ENCODE measurements at regions not wholly inside any gene's neighbourhood (a gene's known extent, or its start where the extent isn't known, plus 50 kb on each side); places are given as distances from the start of the nearest gene placed in this dataset.

DNA sequence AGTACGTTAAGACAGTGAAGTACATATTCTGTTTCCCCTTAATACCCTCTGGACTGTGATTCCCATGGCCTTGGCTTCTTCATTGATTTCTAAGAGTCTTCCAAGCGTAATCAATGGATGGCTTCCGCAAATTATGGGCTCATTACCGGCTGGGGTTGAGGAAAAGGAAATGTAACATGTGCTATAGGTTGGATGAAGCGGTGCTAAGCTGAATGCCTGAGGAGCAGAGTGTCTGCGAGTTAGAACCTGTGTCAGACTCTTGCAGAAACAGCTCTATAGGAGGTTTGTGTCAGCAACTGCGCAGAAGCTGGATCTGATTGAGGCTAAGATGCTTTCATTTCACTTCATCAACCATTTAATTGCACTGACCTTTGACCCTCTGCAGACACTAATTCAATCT lies 114.3 kb upstream of the CDH18 start:
- TF ChIP-seq, protein P1, sequence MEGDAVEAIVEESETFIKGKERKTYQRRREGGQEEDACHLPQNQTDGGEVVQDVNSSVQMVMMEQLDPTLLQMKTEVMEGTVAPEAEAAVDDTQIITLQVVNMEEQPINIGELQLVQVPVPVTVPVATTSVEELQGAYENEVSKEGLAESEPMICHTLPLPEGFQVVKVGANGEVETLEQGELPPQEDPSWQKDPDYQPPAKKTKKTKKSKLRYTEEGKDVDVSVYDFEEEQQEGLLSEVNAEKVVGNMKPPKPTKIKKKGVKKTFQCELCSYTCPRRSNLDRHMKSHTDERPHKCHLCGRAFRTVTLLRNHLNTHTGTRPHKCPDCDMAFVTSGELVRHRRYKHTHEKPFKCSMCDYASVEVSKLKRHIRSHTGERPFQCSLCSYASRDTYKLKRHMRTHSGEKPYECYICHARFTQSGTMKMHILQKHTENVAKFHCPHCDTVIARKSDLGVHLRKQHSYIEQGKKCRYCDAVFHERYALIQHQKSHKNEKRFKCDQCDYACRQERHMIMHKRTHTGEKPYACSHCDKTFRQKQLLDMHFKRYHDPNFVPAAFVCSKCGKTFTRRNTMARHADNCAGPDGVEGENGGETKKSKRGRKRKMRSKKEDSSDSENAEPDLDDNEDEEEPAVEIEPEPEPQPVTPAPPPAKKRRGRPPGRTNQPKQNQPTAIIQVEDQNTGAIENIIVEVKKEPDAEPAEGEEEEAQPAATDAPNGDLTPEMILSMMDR (conservative IDR thresholded peaks at IDR 0.05; ENCODE audit: low read depth, low read length), result no peak
- H3K4me3 ChIP-seq (ENCODE audit: low read depth, low read length), result no peak overlapping the region
- no peak for DNase-seq (ENCODE audit: low read depth)

DNA sequence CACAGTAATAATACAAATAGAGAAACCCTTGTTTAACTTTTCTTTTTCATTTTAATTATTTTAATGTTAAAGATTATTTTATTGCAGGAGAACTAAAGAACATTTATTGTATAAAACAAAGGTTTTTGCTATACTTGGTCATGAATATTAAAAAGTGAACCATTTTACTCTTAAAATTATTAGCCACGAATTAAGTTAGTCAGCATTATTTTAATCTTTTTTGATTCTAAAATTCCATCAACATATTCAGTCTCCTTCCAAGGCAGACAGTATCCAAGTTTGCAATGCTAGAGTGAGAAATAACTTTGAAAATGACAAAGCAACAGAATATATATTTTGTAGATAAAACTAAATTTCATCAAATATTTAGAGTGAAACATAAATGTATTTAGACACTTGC lies 110.7 kb upstream of the CDH18 start:
- DNase-seq (ENCODE audit: low read depth), result no peak
- H3K4me3 ChIP-seq (ENCODE audit: low read depth, low read length), result no peak overlapping the region
- TF ChIP-seq, protein P1 (conservative IDR thresholded peaks at IDR 0.05; ENCODE audit: low read depth, low read length), result no peak

DNA sequence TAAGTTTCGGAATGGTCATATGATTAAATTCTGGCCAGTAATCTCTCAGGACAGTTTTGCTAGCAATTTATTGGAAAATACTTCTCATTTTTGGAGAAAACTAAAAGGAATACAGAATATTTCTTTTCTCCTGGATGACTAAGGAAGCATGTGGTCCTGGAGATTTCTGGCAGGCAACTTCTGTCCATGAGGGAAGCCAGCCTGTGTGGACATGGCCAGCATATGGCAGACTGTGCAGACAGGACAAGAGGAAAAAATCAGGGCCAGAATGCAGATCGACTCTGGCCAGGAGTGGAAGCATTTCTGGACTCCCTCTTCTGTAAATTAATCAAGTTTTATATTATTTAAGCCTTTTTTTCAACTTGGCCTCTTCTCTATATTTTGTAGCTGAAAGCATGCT lies 100.4 kb upstream of the CDH18 start:
- TF ChIP-seq, protein P1 (conservative IDR thresholded peaks at IDR 0.05; ENCODE audit: low read depth, low read length), result no peak
- DNase-seq (ENCODE audit: low read depth), result no peak

DNA sequence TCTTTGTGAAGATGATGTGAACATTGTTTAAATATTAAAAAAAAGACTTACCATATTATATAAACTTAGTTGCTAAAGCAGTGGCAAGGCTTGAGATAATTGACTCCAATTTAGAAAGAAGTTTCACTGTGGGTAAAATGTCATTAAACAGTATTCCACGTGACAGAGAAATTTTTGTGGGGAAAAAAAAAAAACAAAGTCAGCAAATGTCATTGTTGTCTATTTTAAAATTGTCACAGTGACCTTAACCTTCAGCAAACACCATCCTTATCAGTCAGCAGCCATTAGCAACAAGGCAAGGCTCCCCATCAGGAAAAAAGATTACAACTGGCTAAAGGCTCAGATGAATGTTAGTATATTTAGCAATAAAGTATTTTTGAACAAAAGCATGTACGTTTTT lies 99.3 kb upstream of the CDH18 start:
- TF ChIP-seq, protein P1 (conservative IDR thresholded peaks at IDR 0.05; ENCODE audit: low read depth, low read length), result no peak
- no peak for DNase-seq (ENCODE audit: low read depth)
- no peak overlapping the region for H3K4me3 ChIP-seq (ENCODE audit: low read depth, low read length)

More for the DNA sequence above, 100.4 kb upstream of the CDH18 start:
- H3K4me3 ChIP-seq (ENCODE audit: low read depth, low read length), result no peak overlapping the region

DNA sequence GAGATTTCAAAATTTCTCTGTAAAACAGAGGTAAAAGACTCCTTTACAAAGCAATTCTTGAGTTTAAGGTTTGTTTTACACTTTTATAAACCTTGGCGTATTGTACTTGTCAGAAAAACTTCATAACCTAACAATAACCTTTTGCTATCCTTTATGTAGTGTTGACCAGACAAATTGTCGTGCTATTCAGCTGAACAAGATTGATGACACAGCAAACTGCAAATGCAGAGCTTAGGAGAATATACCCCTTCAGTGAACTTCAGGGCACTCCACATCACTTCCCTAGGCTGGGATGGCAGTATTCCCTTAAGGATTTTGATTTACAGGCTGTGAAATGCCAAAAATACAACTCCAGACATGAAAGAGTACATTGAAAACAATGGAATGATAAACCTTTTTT lies 89.2 kb upstream of the CDH18 start:
- H3K4me3 ChIP-seq (ENCODE audit: low read depth, low read length), result no peak overlapping the region
- TF ChIP-seq, protein P1 (conservative IDR thresholded peaks at IDR 0.05; ENCODE audit: low read depth, low read length), result no peak
- no peak for DNase-seq (ENCODE audit: low read depth)

DNA sequence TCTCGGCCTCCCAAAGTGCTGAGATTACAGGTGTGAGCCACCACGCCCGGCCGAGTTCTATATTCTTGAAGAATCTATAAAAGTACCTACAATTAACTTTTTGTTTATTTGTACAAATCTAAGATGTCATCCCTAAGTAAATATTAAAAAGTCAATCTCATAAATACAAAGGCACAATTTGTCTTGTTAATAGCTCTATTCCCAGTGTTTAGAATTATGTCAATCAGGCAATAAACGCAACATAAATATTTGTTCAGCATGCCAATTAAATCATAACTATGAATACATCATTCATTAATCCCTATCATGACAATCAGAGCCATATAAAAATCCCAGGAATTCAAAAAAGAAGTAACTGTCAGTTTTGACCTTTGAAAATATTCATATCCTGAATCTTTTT lies 68.9 kb upstream of the CDH18 start:
- DNase-seq (ENCODE audit: low read depth), result no peak
- no peak overlapping the region for H3K4me3 ChIP-seq (ENCODE audit: low read depth, low read length)
- TF ChIP-seq, protein P1 (conservative IDR thresholded peaks at IDR 0.05; ENCODE audit: low read depth, low read length), result no peak

DNA sequence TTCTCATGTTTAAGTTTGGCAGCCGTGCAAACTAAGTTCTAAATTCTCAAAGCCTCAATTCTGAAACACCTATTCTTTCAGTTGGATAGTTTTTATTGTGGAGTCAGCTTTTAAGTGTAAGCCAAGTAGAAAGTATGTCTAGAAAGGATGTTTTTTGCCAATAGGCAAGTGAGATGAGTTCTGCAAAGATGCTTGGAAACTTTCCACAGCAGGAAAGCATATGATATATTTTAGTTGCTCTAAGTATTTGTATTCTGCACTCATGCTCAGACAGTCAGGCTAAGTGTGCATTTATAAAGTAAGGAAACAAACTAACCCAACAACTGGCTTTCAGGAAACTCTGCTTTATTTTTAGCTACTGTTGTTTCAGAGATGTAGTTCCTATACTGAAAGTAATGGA lies 67.3 kb upstream of the CDH18 start:
- DNase-seq (ENCODE audit: low read depth), result no peak
- H3K4me3 ChIP-seq (ENCODE audit: low read depth, low read length), result no peak overlapping the region
- TF ChIP-seq, protein P1 (conservative IDR thresholded peaks at IDR 0.05; ENCODE audit: low read depth, low read length), result no peak

All from choroid plexus epithelial cell (primary cell).